C4-2B (cell line): ENCODE measurements at regions not wholly inside any gene's neighbourhood (a gene's known extent, or its start where the extent isn't known, plus 50 kb on each side); places are given as distances from the start of the nearest gene placed in this dataset.
"Not testable (repeated sequence)": the region's sequence is repeated elsewhere in the genome, so short reads cannot be mapped to it uniquely, and the experiment has no call there.

Experiments used
- H3K27ac ChIP-seq: fragments of 450-650 bp; 2 replicates; pipeline ENCODE4 v1.5.1; 2017
- CTCF ChIP-seq: fragments of 450-650 bp; conservative IDR thresholded peaks from 2 replicates; pipeline ENCODE4 v1.5.1; 2017; ENCODE audit warnings: mild to moderate bottlenecking
- ZFX ChIP-seq: fragments of 450-650 bp; IDR thresholded peaks from 2 replicates; pipeline ENCODE4 v1.6.1; 2017

- no peak overlapping the region for H3K27ac ChIP-seq
- no peak for TF ChIP-seq ZFX
- no peak for TF ChIP-seq CTCF
These were observed 167.9 kb downstream of the TBX18 start for GRCh38 chr6:84596488-84596887.

GRCh38 chr6:84588697-84589080 lies 175.7 kb downstream of the TBX18 start:
- TF ChIP-seq CTCF, result no peak
- TF ChIP-seq ZFX, result no peak
- H3K27ac ChIP-seq, result no peak overlapping the region

- H3K27ac ChIP-seq, result not testable (repeated sequence)
These were observed 176.3 kb downstream of the TBX18 start for GRCh38 chr6:84587994-84588696.

- not testable (repeated sequence) for H3K27ac ChIP-seq
These were observed 177.0 kb downstream of the TBX18 start for GRCh38 chr6:84587202-84587940.

GRCh38 chr6:84583784-84584183 lies 180.6 kb downstream of the TBX18 start:
- no peak overlapping the region for H3K27ac ChIP-seq
- TF ChIP-seq CTCF, result no peak
- TF ChIP-seq ZFX, result no peak

- H3K27ac ChIP-seq, result no peak overlapping the region
These were observed 181.4 kb downstream of the TBX18 start for GRCh38 chr6:84582997-84583396.

GRCh38 chr6:84581494-84582259 lies 182.7 kb downstream of the TBX18 start:
- no peak overlapping the region for H3K27ac ChIP-seq
- TF ChIP-seq ZFX, result no peak
- TF ChIP-seq CTCF, result no peak

More at GRCh38 chr6:84582997-84583396, 181.4 kb downstream of the TBX18 start:
- TF ChIP-seq ZFX (no peak), CTCF (no peak)

- TF ChIP-seq ZFX (no peak), CTCF (no peak)
- no peak overlapping the region for H3K27ac ChIP-seq
These were observed 185.0 kb downstream of the TBX18 start for GRCh38 chr6:84579404-84579803.
